DND-41 (cell line): ENCODE measurements at regions not wholly inside any gene's neighbourhood (a gene's known extent, or its start where the extent isn't known, plus 50 kb on each side); places are given as distances from the start of the nearest gene placed in this dataset.

Experiments used
- CTCF ChIP-seq: IDR thresholded peaks from 2 replicates; pipeline ENCODE4 v1.5.1; 2012; ENCODE audit warnings: borderline replicate concordance, low read length, moderate library complexity, mild to moderate bottlenecking; ENCODE audit not compliant: poor library complexity, severe bottlenecking; ENCODE audit errors: extremely low read depth
- EZH2 ChIP-seq: IDR thresholded peaks from 3 replicates; pipeline ENCODE4 v1.6.1; 2012; ENCODE audit warnings: borderline replicate concordance, low read depth, mild to moderate bottlenecking, moderate library complexity, low read length, inconsistent platforms; ENCODE audit not compliant: severe bottlenecking

- TF ChIP-seq CTCF (no peak), EZH2 (no peak)
Measured at GRCh38 chr6:112416866-112417265, 69.7 kb downstream of the RFPL4B start.
